ENCODE measurements at regions not wholly inside any gene's neighbourhood (a gene's known extent, or its start where the extent isn't known, plus 50 kb on each side); places are given as distances from the start of the nearest gene placed in this dataset.

GRCh38 chr16:55033225-55034156, 102.8 kb downstream of the IRX5 start:
- no peak overlapping the region for H3K4me3 ChIP-seq
- no peak for DNase-seq
- no peaks in the 10 kb centered on the region for H3K9me3 ChIP-seq (ENCODE audit: insufficient read depth, low read depth)
- H2AFZ ChIP-seq = no peak overlapping the region
- POLR2A ChIA-PET (ENCODE audit: unreplicated experiment) = no interaction called here
- intact Hi-C loops (cut with micrococcal nuclease; ENCODE audit: unreplicated experiment) = no loop called here
- no TSS peak for BruUV-seq (replicated peaks)
- no peaks in the 10 kb centered on the region for H4K20me1 ChIP-seq (ENCODE audit: insufficient read depth)
- H3K4me2 ChIP-seq = no peak overlapping the region
- no peaks in the 10 kb centered on the region for H3F3A ChIP-seq (ENCODE audit: insufficient read depth, low read depth)
- no peaks in the 10 kb centered on the region for H3K9me2 ChIP-seq (ENCODE audit: insufficient read depth)
- no peaks in the 10 kb centered on the region for H3K27me3 ChIP-seq (ENCODE audit: insufficient read depth, low read depth)
- 0 out of 2 replicates have a peak, but pooled peaks cover under 1% of the 10 kb centered on the region for H3K4me1 ChIP-seq (replicated peaks; ENCODE audit: insufficient read depth)
- no peak for TF ChIP-seq EZH2 (IDR thresholded peaks at IDR 0.05; ENCODE audit: low read depth)
- TF ChIP-seq, protein P1, sequence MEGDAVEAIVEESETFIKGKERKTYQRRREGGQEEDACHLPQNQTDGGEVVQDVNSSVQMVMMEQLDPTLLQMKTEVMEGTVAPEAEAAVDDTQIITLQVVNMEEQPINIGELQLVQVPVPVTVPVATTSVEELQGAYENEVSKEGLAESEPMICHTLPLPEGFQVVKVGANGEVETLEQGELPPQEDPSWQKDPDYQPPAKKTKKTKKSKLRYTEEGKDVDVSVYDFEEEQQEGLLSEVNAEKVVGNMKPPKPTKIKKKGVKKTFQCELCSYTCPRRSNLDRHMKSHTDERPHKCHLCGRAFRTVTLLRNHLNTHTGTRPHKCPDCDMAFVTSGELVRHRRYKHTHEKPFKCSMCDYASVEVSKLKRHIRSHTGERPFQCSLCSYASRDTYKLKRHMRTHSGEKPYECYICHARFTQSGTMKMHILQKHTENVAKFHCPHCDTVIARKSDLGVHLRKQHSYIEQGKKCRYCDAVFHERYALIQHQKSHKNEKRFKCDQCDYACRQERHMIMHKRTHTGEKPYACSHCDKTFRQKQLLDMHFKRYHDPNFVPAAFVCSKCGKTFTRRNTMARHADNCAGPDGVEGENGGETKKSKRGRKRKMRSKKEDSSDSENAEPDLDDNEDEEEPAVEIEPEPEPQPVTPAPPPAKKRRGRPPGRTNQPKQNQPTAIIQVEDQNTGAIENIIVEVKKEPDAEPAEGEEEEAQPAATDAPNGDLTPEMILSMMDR (conservative IDR thresholded peaks at IDR 0.05) = no peak
- CTCF ChIA-PET = interaction anchor here (0.6 kb wide), 1 partner anchor 752 kb away, joined by 3 read pairs; no protein-coding TSS in a partner anchor
- no peaks in the 10 kb centered on the region for H3K36me3 ChIP-seq (ENCODE audit: low read depth)
- no peaks in the 10 kb centered on the region for H3K79me2 ChIP-seq (ENCODE audit: low read depth)
- no peak overlapping the region for H3K27ac ChIP-seq

DNA sequence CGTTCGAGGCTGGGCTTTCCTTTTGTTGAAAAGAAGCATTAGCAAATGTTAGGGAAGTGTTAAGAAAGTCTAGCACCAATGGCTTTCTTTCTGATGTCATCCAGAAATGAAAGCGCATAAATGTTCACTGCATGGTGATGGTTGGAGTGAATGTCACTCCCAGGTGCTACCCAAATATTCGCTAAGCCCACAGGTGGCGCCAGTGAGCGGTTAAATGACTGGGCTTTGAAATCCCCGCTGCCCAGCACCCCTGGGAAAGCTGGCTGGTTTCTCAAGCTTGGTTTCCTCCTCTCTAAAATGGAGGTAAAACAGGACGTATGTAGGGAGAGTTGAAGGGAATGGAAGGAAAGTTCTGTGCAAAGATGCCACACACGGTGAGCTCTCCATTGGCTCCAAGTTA, 104.4 kb downstream of the IRX5 start:
- Histone ChIP-seq H4K20me1 (ENCODE audit: insufficient read depth) (no peaks in the 10 kb centered on the region), H3K79me2 (ENCODE audit: low read depth) (no peaks in the 10 kb centered on the region), H3K4me2 (no peak overlapping the region), H2AFZ (no peak overlapping the region), H3F3A (ENCODE audit: insufficient read depth, low read depth) (no peaks in the 10 kb centered on the region), H3K4me3 (no peak overlapping the region), H3K36me3 (ENCODE audit: low read depth) (no peaks in the 10 kb centered on the region), H3K27ac (no peak overlapping the region), H3K4me1 (replicated peaks; ENCODE audit: insufficient read depth) (peaks cover 15% of the 10 kb centered on the region), H3K9me3 (ENCODE audit: insufficient read depth, low read depth) (no peaks in the 10 kb centered on the region), H3K9me2 (ENCODE audit: insufficient read depth) (no peaks in the 10 kb centered on the region), H3K27me3 (ENCODE audit: insufficient read depth, low read depth) (no peaks in the 10 kb centered on the region)
- BruUV-seq (replicated peaks) = no TSS peak
- peak in 1 of 2 experiments; percentile 9 for DNase-seq
- POLR2A ChIA-PET (ENCODE audit: unreplicated experiment) = no interaction called here
- intact Hi-C loops (cut with micrococcal nuclease; ENCODE audit: unreplicated experiment) = no loop called here
- no peak for TF ChIP-seq EZH2 (IDR thresholded peaks at IDR 0.05; ENCODE audit: low read depth)
- TF ChIP-seq, protein P1 (conservative IDR thresholded peaks at IDR 0.05) = peak; percentile 68
- CTCF ChIA-PET = no interaction called here

GRCh38 chr16:55035956-55036355, 105.3 kb downstream of the IRX5 start:
- H3K27me3 ChIP-seq (ENCODE audit: insufficient read depth, low read depth) = no peaks in the 10 kb centered on the region
- no peaks in the 10 kb centered on the region for H3K9me2 ChIP-seq (ENCODE audit: insufficient read depth)
- no TSS peak for BruUV-seq (replicated peaks)
- POLR2A ChIA-PET (ENCODE audit: unreplicated experiment) = no interaction called here
- no peak overlapping the region for H3K4me2 ChIP-seq
- TF ChIP-seq EZH2 (IDR thresholded peaks at IDR 0.05; ENCODE audit: low read depth) = no peak
- TF ChIP-seq, protein P1 (conservative IDR thresholded peaks at IDR 0.05) = no peak
- no peaks in the 10 kb centered on the region for H3F3A ChIP-seq (ENCODE audit: insufficient read depth, low read depth)
- H2AFZ ChIP-seq = no peak overlapping the region
- no peak overlapping the region for H3K27ac ChIP-seq
- no peaks in the 10 kb centered on the region for H3K36me3 ChIP-seq (ENCODE audit: low read depth)
- no peak for DNase-seq
- no peaks in the 10 kb centered on the region for H3K79me2 ChIP-seq (ENCODE audit: low read depth)
- intact Hi-C loops (cut with micrococcal nuclease; ENCODE audit: unreplicated experiment) = no loop called here
- CTCF ChIA-PET = no interaction called here
- no peak overlapping the region for H3K4me3 ChIP-seq
- no peaks in the 10 kb centered on the region for H3K9me3 ChIP-seq (ENCODE audit: insufficient read depth, low read depth)
- H4K20me1 ChIP-seq (ENCODE audit: insufficient read depth) = no peaks in the 10 kb centered on the region
- peaks cover 16% of the 10 kb centered on the region for H3K4me1 ChIP-seq (replicated peaks; ENCODE audit: insufficient read depth)
